Activated naive CD4-positive, alpha-beta T cell treated with anti-CD3 and anti-CD28 coated beads, Interleukin-2, amount 50 U/mL, for 24 hours (primary cell): ENCODE measurements at regions not wholly inside any gene's neighbourhood (a gene's known extent, or its start where the extent isn't known, plus 50 kb on each side); places are given as distances from the start of the nearest gene placed in this dataset.

Experiments
- H3K27ac Mint-ChIP-seq: one replicate; pipeline ENCODE4 v1.8.0; 2021; ENCODE audit warnings: mild to moderate bottlenecking, mixed read lengths
- H3K27me3 Mint-ChIP-seq: one replicate; pipeline ENCODE4 v1.8.0; 2021; ENCODE audit warnings: mixed read lengths
- H3K36me3 Mint-ChIP-seq: one replicate; pipeline ENCODE4 v1.8.0; 2021; ENCODE audit warnings: mixed read lengths
- H3K4me1 Mint-ChIP-seq: one replicate; pipeline ENCODE4 v1.8.0; 2021; ENCODE audit warnings: mixed read lengths
- H3K4me3 Mint-ChIP-seq: one replicate; pipeline ENCODE4 v1.8.0; 2021; ENCODE audit warnings: mild to moderate bottlenecking, mixed read lengths
- H3K9me3 Mint-ChIP-seq: one replicate; pipeline ENCODE4 v1.8.0; 2021; ENCODE audit warnings: mixed read lengths

DNA sequence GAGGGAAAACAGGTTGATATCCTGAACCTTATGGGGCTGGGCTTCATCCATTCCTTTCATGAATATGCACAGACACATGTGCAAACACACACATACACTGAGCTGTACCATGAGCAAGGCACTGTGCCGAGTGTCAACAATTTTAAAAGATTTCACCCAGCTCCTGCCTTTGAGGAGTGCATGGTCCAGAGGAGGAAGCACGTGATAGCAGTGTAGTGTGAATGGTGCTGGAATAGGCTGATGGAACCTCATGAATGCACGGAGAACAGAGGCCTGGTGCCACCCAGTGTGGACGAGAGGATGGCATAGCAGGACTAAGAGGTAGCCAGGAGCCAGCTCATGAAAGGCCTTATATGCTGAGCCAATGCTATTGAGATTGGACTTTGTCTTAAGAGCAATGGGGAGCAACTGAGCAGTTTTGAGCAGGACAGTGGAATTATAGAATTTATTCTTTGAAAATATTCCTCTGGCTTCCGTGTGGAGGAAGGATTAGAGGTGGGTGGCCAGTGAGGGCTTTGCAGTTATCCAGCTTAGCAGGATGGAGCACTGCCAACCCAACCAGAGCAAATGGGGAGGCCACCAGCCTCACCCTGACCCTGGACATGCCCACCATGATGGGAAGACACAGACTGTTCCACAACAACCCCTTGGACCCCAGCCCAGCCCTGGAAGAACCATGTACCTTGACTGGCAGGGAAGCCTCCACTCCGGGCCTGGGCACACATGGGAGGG is 84.4 kb downstream of the UNC5CL start:
- H3K36me3 Mint-ChIP-seq: no peaks in the 10 kb centered on the region
- no peak overlapping the region for H3K4me3 Mint-ChIP-seq
- no peaks in the 10 kb centered on the region for H3K4me1 Mint-ChIP-seq
- H3K9me3 Mint-ChIP-seq: no peaks in the 10 kb centered on the region
- H3K27ac Mint-ChIP-seq: no peak overlapping the region
- peaks cover 5% of the 10 kb centered on the region for H3K27me3 Mint-ChIP-seq

DNA sequence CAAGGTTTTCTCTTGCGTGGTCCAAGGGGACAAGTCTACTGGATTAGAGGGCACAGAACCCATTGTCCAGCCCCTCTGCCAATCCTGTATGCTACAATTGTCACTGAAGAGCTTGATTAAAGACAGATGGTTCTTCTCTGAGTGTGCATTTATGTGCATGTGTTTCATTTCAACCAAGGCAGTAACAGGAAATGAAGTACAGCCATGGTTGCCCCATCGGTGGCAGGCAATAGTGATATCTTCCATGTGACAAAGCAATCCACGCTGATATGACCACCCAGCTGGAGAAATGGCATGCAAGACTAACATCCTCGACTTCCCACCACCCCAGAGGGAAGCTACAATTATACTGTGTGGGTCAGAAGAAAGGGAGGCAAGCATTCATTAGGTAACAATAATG is 85.5 kb downstream of the UNC5CL start:
- Mint-ChIP-seq H3K9me3 (no peaks in the 10 kb centered on the region), H3K27me3 (peaks cover 5% of the 10 kb centered on the region), H3K4me1 (no peaks in the 10 kb centered on the region), H3K36me3 (no peaks in the 10 kb centered on the region), H3K27ac (no peak overlapping the region), H3K4me3 (no peak overlapping the region)

- H3K9me3 Mint-ChIP-seq: no peaks in the 10 kb centered on the region
- no peaks in the 10 kb centered on the region for H3K4me1 Mint-ChIP-seq
- no peak overlapping the region for H3K4me3 Mint-ChIP-seq
- no peaks in the 10 kb centered on the region for H3K36me3 Mint-ChIP-seq
- no peak overlapping the region for H3K27ac Mint-ChIP-seq
- H3K27me3 Mint-ChIP-seq: peaks cover 5% of the 10 kb centered on the region
Observed at GRCh38 chr6:40950986-40951698, 87.9 kb downstream of the UNC5CL start.

DNA sequence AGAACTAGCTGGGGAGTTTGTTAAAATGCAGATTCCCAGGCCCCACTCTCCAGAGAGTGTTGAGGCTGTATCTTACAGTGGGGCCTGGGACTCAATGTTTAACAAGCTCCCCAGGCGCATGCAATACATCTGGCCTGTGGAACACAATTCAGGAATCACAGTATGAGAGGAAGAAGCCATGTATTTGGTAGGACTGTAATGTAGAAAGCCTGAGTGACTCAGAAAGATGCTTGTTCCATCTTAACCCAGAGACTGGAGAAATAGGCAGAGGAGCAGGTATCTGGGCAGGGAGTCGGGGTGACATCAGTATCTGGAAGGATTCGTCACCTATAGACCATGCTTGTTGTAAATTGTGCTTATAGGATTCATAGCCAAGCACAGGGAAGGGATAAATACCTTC is 90.5 kb downstream of the UNC5CL start:
- no peak overlapping the region for H3K4me3 Mint-ChIP-seq
- H3K27me3 Mint-ChIP-seq: peaks cover 5% of the 10 kb centered on the region
- H3K27ac Mint-ChIP-seq: no peak overlapping the region
- no peaks in the 10 kb centered on the region for H3K9me3 Mint-ChIP-seq
- H3K36me3 Mint-ChIP-seq: no peaks in the 10 kb centered on the region
- no peaks in the 10 kb centered on the region for H3K4me1 Mint-ChIP-seq

- Mint-ChIP-seq H3K27me3 (peaks cover 5% of the 10 kb centered on the region), H3K27ac (no peak overlapping the region), H3K9me3 (no peaks in the 10 kb centered on the region), H3K4me3 (no peak overlapping the region), H3K4me1 (no peaks in the 10 kb centered on the region), H3K36me3 (no peaks in the 10 kb centered on the region)
Observed at GRCh38 chr6:40947876-40948526, 91.0 kb downstream of the UNC5CL start.

- H3K4me3 Mint-ChIP-seq: no peak overlapping the region
Observed at GRCh38 chr6:40946738-40947301, 92.2 kb downstream of the UNC5CL start.

DNA sequence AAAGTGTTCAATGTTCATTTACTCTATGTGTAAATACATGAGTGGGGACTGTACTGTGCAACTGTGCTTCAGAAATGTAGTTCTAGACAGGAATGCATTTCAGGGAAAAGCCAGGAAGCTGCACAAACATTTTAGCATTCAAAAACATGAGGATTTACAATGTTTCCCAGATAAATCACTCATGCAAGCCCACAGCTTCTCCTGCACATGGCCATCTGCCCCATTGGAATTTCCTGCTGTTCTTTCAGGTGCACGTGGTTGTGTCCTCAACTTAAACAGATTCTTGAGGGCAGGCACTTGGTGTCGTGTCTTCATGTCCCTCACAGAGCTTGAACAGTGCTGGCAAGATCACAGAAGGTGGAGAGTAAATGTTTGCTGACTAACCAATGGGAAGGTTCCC is 101.5 kb downstream of the UNC5CL start:
- Mint-ChIP-seq H3K4me1 (no peaks in the 10 kb centered on the region), H3K27ac (no peak overlapping the region), H3K4me3 (no peak overlapping the region), H3K9me3 (no peaks in the 10 kb centered on the region), H3K27me3 (peaks cover 8% of the 10 kb centered on the region), H3K36me3 (no peaks in the 10 kb centered on the region)

More at GRCh38 chr6:40946738-40947301, 92.2 kb downstream of the UNC5CL start:
- Mint-ChIP-seq H3K36me3 (no peaks in the 10 kb centered on the region), H3K9me3 (no peaks in the 10 kb centered on the region), H3K27ac (peak overlapping the region; percentile 11), H3K4me1 (no peaks in the 10 kb centered on the region), H3K27me3 (peaks cover 5% of the 10 kb centered on the region)

DNA sequence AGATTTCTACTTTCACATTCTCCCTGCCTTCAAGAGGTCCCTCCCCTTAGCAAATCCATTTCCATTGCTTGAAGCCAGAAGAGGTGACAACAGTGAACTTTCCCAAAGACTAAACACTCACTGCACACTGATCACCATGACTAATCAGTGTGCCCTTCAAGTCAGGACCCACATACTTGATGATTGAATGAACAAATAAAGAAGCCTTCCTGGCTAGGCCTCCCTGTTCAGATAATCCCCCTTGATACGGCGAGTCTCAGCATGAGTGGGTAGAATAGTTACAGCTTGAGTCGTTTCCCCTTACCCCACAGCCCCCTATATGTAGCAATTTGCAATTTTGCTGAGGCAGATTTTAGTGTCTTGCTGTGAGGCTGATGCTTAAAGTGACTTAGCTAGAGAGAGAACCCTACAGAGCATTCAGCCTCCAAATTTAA is 102.2 kb downstream of the UNC5CL start:
- Mint-ChIP-seq H3K9me3 (no peaks in the 10 kb centered on the region), H3K36me3 (no peaks in the 10 kb centered on the region), H3K27me3 (peaks cover 8% of the 10 kb centered on the region), H3K4me1 (no peaks in the 10 kb centered on the region), H3K27ac (no peak overlapping the region), H3K4me3 (no peak overlapping the region)

DNA sequence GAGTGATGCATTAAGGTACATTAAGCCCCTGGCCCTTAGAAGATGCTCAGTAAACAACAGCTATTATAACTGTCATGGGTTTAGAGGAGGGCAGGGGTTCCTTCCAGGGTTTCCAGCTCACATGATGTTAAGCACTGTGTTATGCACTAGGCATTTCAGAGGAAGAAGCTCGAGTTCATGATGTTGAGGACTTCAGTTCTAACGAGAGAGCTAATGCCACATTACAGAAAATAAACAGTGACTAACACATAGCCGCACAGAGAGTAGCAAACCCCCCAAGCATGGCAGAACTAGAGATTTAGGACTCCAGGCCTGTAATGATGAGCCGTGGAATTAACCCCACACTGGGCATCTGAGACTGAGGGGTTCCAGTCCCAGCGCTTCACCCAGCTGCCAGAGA is 105.2 kb downstream of the UNC5CL start:
- Mint-ChIP-seq H3K4me3 (no peak overlapping the region), H3K36me3 (no peaks in the 10 kb centered on the region), H3K4me1 (no peaks in the 10 kb centered on the region), H3K9me3 (no peaks in the 10 kb centered on the region), H3K27ac (no peak overlapping the region), H3K27me3 (peaks cover 2% of the 10 kb centered on the region)

DNA sequence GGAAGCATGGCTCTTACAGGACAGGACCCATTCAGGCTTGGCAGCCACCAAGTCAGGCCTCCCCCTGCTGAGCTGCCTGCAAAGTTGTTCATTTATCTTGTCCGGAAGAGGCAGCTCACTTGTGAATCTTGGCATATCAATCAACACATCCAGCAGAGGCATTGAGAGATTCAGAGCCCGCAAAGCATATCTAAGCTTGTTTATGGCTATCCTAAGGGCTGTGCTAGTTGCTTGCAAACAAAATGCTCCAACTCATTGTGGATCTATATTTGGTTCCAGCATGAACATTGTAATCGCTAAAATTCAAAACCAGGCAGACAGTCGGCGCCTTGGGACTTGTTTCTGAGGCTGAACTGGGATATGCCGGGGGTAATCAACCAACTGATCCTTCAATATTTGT is 106.1 kb downstream of the UNC5CL start:
- Mint-ChIP-seq H3K4me1 (no peaks in the 10 kb centered on the region), H3K27ac (no peak overlapping the region)

GRCh38 chr6:40932366-40932765 is 106.7 kb downstream of the UNC5CL start:
- Mint-ChIP-seq H3K9me3 (no peaks in the 10 kb centered on the region), H3K4me1 (no peaks in the 10 kb centered on the region), H3K36me3 (no peaks in the 10 kb centered on the region)

More for the DNA sequence above, 106.1 kb downstream of the UNC5CL start:
- H3K4me3 Mint-ChIP-seq: no peak overlapping the region
- H3K9me3 Mint-ChIP-seq: no peaks in the 10 kb centered on the region
- no peaks in the 10 kb centered on the region for H3K36me3 Mint-ChIP-seq
- H3K27me3 Mint-ChIP-seq: peaks cover 1% of the 10 kb centered on the region

GRCh38 chr6:40931931-40932330 is 107.1 kb downstream of the UNC5CL start:
- H3K4me1 Mint-ChIP-seq: no peaks in the 10 kb centered on the region
- H3K36me3 Mint-ChIP-seq: no peaks in the 10 kb centered on the region
- H3K4me3 Mint-ChIP-seq: no peak overlapping the region
- no peak overlapping the region for H3K27ac Mint-ChIP-seq
- no peaks in the 10 kb centered on the region for H3K9me3 Mint-ChIP-seq
- peaks cover 1% of the 10 kb centered on the region for H3K27me3 Mint-ChIP-seq

More at GRCh38 chr6:40932366-40932765, 106.7 kb downstream of the UNC5CL start:
- peaks cover 1% of the 10 kb centered on the region for H3K27me3 Mint-ChIP-seq
- no peak overlapping the region for H3K27ac Mint-ChIP-seq
- no peak overlapping the region for H3K4me3 Mint-ChIP-seq

GRCh38 chr6:40930555-40930954 is 108.5 kb downstream of the UNC5CL start:
- Mint-ChIP-seq H3K9me3 (no peaks in the 10 kb centered on the region), H3K27ac (no peak overlapping the region), H3K4me1 (no peaks in the 10 kb centered on the region), H3K36me3 (no peaks in the 10 kb centered on the region), H3K4me3 (no peak overlapping the region), H3K27me3 (peaks cover 3% of the 10 kb centered on the region)

- Mint-ChIP-seq H3K27ac (no peak overlapping the region), H3K36me3 (no peaks in the 10 kb centered on the region), H3K9me3 (no peaks in the 10 kb centered on the region), H3K4me3 (no peak overlapping the region), H3K4me1 (no peaks in the 10 kb centered on the region), H3K27me3 (peaks cover 4% of the 10 kb centered on the region)
Observed at GRCh38 chr6:40930045-40930444, 109.0 kb downstream of the UNC5CL start.

- Mint-ChIP-seq H3K27ac (no peak overlapping the region), H3K36me3 (no peaks in the 10 kb centered on the region), H3K4me3 (no peak overlapping the region), H3K27me3 (peaks cover 4% of the 10 kb centered on the region), H3K9me3 (no peaks in the 10 kb centered on the region), H3K4me1 (no peaks in the 10 kb centered on the region)
Observed at GRCh38 chr6:40929176-40929575, 109.8 kb downstream of the UNC5CL start.

DNA sequence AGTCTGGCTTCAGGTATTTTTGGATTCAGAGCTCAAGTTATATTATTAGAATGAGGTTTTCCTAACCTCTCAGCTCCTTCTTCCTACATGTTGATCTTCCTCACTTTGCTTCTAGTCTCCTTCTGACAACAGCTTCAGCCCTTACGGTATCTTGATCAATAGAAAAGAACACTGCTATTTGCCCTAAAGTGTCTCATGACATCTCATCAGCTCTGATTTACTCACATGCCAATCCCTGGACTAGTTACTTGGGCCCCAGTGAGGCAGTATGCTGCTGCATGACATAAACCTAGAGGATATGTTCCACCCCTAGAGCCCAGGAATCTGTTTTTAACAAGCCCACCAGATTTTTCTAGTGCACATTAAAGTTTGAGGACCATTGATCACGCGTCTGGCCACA is 110.3 kb downstream of the UNC5CL start:
- Mint-ChIP-seq H3K4me1 (no peaks in the 10 kb centered on the region), H3K9me3 (no peaks in the 10 kb centered on the region), H3K4me3 (no peak overlapping the region), H3K36me3 (no peaks in the 10 kb centered on the region), H3K27me3 (peaks cover 4% of the 10 kb centered on the region), H3K27ac (no peak overlapping the region)
